ENCODE measurements at regions not wholly inside any gene's neighbourhood (a gene's known extent, or its start where the extent isn't known, plus 50 kb on each side); places are given as distances from the start of the nearest gene placed in this dataset.

- no peak for DNase-seq (ENCODE audit: low read depth)
Measured at GRCh38 chr9:109549386-109549785, 51.3 kb upstream of the PTPN3 start.

GRCh38 chr9:109551651-109552050 lies 53.5 kb upstream of the PTPN3 start:
- no peak for DNase-seq (ENCODE audit: low read depth)

- no peak for DNase-seq (ENCODE audit: low read depth)
Measured at GRCh38 chr9:109555215-109555614, 57.1 kb upstream of the PTPN3 start.

- no peak for DNase-seq (ENCODE audit: low read depth)
Measured at GRCh38 chr9:109556061-109556460, 58.0 kb upstream of the PTPN3 start.

- DNase-seq (ENCODE audit: low read depth), result no peak
Measured at GRCh38 chr9:109556786-109557185, 58.7 kb upstream of the PTPN3 start.

- no peak for DNase-seq (ENCODE audit: low read depth)
Measured at GRCh38 chr9:109557481-109557880, 59.4 kb upstream of the PTPN3 start.

- no peak for DNase-seq (ENCODE audit: low read depth)
Measured at GRCh38 chr9:109558718-109559151, 60.6 kb upstream of the PTPN3 start.

GRCh38 chr9:109560470-109561132 lies 62.5 kb upstream of the PTPN3 start:
- DNase-seq (ENCODE audit: low read depth), result no peak

GRCh38 chr9:109561137-109561536 lies 63.0 kb upstream of the PTPN3 start:
- DNase-seq (ENCODE audit: low read depth), result no peak

GRCh38 chr9:109568089-109568488 lies 70.0 kb upstream of the PTPN3 start:
- DNase-seq (ENCODE audit: low read depth), result no peak

- DNase-seq (ENCODE audit: low read depth), result no peak
Measured at GRCh38 chr9:109568568-109569210, 70.6 kb upstream of the PTPN3 start.

- peak; percentile 73 for DNase-seq (ENCODE audit: low read depth)
Measured at GRCh38 chr9:109574061-109574882, 76.2 kb upstream of the PTPN3 start.

- no peak for DNase-seq (ENCODE audit: low read depth)
Measured at GRCh38 chr9:109576762-109577161, 78.7 kb upstream of the PTPN3 start.

- DNase-seq (ENCODE audit: low read depth), result peak; percentile 4
Measured at GRCh38 chr9:109579191-109579948, 81.3 kb upstream of the PTPN3 start.

GRCh38 chr9:109582386-109582785 lies 84.3 kb upstream of the PTPN3 start:
- no peak for DNase-seq (ENCODE audit: low read depth)

GRCh38 chr9:109584205-109584604 lies 86.1 kb upstream of the PTPN3 start:
- no peak for DNase-seq (ENCODE audit: low read depth)

- DNase-seq (ENCODE audit: low read depth), result no peak
Measured at GRCh38 chr9:109585796-109586195, 87.7 kb upstream of the PTPN3 start.

GRCh38 chr9:109586993-109587392 lies 88.9 kb upstream of the PTPN3 start:
- no peak for DNase-seq (ENCODE audit: low read depth)

- DNase-seq (ENCODE audit: low read depth), result no peak
Measured at GRCh38 chr9:109588415-109588814, 90.3 kb upstream of the PTPN3 start.

GRCh38 chr9:109590966-109591365 lies 92.9 kb upstream of the PTPN3 start:
- DNase-seq (ENCODE audit: low read depth), result no peak

- DNase-seq (ENCODE audit: low read depth), result no peak
Measured at GRCh38 chr9:109591691-109592090, 93.6 kb upstream of the PTPN3 start.

- no peak for DNase-seq (ENCODE audit: low read depth)
Measured at GRCh38 chr9:109593612-109594011, 95.5 kb upstream of the PTPN3 start.

Data from EH (cell line).